Pancreas (tissue), 10 donors: ENCODE measurements at regions not wholly inside any gene's neighbourhood (a gene's known extent, or its start where the extent isn't known, plus 50 kb on each side); places are given as distances from the start of the nearest gene placed in this dataset.
"Not testable (repeated sequence)": the region's sequence is repeated elsewhere in the genome, so short reads cannot be mapped to it uniquely, and the experiment has no call there.

ENCODE experiments used
- ATAC-seq, 4 donors: fragments of 200-7000 bp; cut with Tn5 transposase; one replicate each; pipeline versions ENCODE4 v1.8.0 to v1.9.1; 2020; ENCODE audit warnings: mild to moderate bottlenecking in 4 of 4, moderate library complexity in 4 of 4
- DNase-seq, 6 donors: peaks; one replicate each; pipeline ENCODE4 v3.0.0-alpha.2; 2020
- FAIRE-seq: peaks from 2 replicates; lab custom pipeline; 2012; peaks lifted over from hg19 to GRCh38; lab: Jason Lieb, UNC
- H3K27ac ChIP-seq, 4 donors: fragments of 200-600 bp; sonication (generic); 1 replicate in 3 of 4; 2 replicates in 1 of 4; pipeline versions ENCODE4 v1.5.0 to v1.8.0; 2020
- H3K27me3 ChIP-seq, 4 donors: fragments of 200-600 bp; one replicate each; pipeline ENCODE4 v1.8.0; 2021
- H3K36me3 ChIP-seq, 3 donors: fragments of 200-600 bp; sonication (generic) in 1 of 3; one replicate each; pipeline versions ENCODE4 v1.5.0 to v1.8.0; 2020 to 2021
- H3K4me1 ChIP-seq, 3 donors: fragments of 200-600 bp; one replicate each; pipeline ENCODE4 v1.8.0; 2021
- H3K4me3 ChIP-seq, 4 donors: fragments of 200-600 bp; sonication (generic) in 2 of 4; one replicate each; pipeline versions ENCODE4 v1.5.0 to v1.8.0; 2020 to 2021
- H3K9me3 ChIP-seq, 4 donors: fragments of 200-600 bp; one replicate each; pipeline ENCODE4 v1.8.0; 2021
- WGBS, 2 donors: extraction: QIAGEN DNeasy Blood & Tissue Kit; methylation state at CpG; one replicate each; pipeline ENCODE4 v1.1.7; 2013; 5-methylcytosine and 5-hydroxymethylcytosine counted together
- intact Hi-C, 3 donors: fragments of 100-400 bp; cut with DNase I; formaldehyde crosslinking; loops; one replicate each; pipeline versions ENCODE4 v1.11.1 to v1.14.2; 2022
- TF ChIP-seq, protein P1 (sequence below), 4 donors: fragments of 200-600 bp; sonication (generic) in 3 of 4; IDR thresholded peaks; one replicate each; pipeline versions ENCODE4 v1.5.0 to v1.8.0; 2021; ENCODE audit warnings: antibody characterized with exemption in 4 of 4
- donor health status: healthy with polysubstance abuse.
- donor health status: DM: no; HTN: no; CAD: no; lungs with moderate emphysema.
- donor health status: DM: no; HTN: no; CAD: no.
- donor health status: control.
- donor health status: control.
- donor health status: Bipolar disorder and iron deficiency.
- donor health status: DM: yes; HTN: yes; CAD: no.
- donor health status: DM: no; HTN: no; CAD: no.
- donor health status: DM: no; HTN: no; CAD: no.
- donor health status: DM: yes; HTN: yes; CAD: no.

DNA sequence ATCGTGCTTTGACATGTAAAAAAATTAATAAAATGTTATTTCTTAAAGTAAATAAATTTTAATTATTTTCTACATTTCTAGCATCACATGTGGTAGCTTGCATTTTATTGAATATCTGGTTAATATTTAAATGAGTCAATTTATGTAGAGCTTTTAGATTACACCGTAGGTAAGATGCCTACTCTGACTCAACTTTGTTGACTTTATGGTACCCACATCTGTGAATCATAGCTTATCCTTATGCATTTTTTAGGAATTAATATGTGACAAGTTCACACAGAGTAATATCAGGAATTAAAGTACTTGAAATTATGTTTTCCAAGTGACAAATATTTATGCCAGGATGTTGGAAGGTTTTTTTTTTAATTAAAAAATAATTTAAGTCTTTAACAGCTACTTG, 120.7 kb downstream of the LEPR start:
- H3K27ac ChIP-seq, result no peak overlapping the region
- 68 to 78% methylated on average over 2 of the region's 2 CpGs for WGBS, 2 donors
- no peak for DNase-seq
- H3K36me3 ChIP-seq, result no peaks in the 10 kb centered on the region
- intact Hi-C loops, result no loop called here
- H3K4me3 ChIP-seq, result no peak overlapping the region
- H3K9me3 ChIP-seq, result no peaks in the 10 kb centered on the region
- TF ChIP-seq, protein P1, sequence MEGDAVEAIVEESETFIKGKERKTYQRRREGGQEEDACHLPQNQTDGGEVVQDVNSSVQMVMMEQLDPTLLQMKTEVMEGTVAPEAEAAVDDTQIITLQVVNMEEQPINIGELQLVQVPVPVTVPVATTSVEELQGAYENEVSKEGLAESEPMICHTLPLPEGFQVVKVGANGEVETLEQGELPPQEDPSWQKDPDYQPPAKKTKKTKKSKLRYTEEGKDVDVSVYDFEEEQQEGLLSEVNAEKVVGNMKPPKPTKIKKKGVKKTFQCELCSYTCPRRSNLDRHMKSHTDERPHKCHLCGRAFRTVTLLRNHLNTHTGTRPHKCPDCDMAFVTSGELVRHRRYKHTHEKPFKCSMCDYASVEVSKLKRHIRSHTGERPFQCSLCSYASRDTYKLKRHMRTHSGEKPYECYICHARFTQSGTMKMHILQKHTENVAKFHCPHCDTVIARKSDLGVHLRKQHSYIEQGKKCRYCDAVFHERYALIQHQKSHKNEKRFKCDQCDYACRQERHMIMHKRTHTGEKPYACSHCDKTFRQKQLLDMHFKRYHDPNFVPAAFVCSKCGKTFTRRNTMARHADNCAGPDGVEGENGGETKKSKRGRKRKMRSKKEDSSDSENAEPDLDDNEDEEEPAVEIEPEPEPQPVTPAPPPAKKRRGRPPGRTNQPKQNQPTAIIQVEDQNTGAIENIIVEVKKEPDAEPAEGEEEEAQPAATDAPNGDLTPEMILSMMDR (IDR thresholded peaks at IDR 0.05), result no peak
- FAIRE-seq, result no peak
- ATAC-seq, result no peak
- no peaks in the 10 kb centered on the region for H3K27me3 ChIP-seq
- no peaks in the 10 kb centered on the region for H3K4me1 ChIP-seq

DNA sequence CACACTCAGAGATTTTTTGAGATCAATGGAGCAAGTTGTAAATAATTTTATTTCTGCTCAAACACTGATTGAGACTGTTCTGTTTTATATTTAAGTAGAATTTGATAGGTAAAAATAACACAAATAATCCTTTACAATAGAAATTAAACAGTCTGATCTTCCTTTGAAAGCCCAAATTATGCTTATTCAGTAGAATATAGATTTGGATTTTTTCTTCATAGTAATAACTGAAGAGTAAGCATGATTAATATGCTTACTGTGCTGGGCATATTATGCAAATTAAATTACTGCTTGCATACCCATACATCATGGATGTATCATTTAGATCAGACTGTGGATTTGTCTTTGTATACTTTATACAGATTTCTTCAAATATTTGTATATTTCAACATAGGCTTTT, 121.4 kb downstream of the LEPR start:
- ATAC-seq (no peak), FAIRE-seq (no peak), DNase-seq (no peak)
- intact Hi-C loops, result no loop called here
- no peak overlapping the region for H3K27ac ChIP-seq
- H3K9me3 ChIP-seq, result no peaks in the 10 kb centered on the region
- H3K27me3 ChIP-seq, result no peaks in the 10 kb centered on the region
- no peaks in the 10 kb centered on the region for H3K4me1 ChIP-seq
- TF ChIP-seq, protein P1 (IDR thresholded peaks at IDR 0.05), result no peak
- no peak overlapping the region for H3K4me3 ChIP-seq
- no peaks in the 10 kb centered on the region for H3K36me3 ChIP-seq

DNA sequence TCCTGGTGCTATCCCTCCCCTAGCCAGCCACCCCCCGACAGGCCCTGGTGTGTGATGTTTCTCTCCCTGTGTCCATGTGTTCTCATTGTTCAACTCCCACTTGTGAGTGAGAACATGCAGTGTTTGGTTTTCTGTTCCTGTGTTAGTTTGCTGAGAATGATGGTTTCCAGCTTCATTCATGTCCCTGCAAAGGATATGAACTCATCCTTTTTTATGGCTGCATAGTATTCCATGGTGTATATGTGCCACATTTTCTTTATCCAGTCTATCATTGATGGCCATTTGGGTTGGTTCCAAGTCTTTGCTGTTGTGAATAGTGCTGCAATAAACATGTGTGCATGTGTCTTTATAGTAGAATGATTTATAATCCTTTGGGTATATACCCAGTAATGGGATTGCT, 122.1 kb downstream of the LEPR start:
- H3K4me3 ChIP-seq, DNase-seq, H3K27ac ChIP-seq, H3K27me3 ChIP-seq, FAIRE-seq, H3K36me3 ChIP-seq, intact Hi-C loops, H3K9me3 ChIP-seq, H3K4me1 ChIP-seq, ATAC-seq: not testable (repeated sequence)
- WGBS, 2 donors, result 95 to 97% methylated on average over 1 of the region's 1 CpG

DNA sequence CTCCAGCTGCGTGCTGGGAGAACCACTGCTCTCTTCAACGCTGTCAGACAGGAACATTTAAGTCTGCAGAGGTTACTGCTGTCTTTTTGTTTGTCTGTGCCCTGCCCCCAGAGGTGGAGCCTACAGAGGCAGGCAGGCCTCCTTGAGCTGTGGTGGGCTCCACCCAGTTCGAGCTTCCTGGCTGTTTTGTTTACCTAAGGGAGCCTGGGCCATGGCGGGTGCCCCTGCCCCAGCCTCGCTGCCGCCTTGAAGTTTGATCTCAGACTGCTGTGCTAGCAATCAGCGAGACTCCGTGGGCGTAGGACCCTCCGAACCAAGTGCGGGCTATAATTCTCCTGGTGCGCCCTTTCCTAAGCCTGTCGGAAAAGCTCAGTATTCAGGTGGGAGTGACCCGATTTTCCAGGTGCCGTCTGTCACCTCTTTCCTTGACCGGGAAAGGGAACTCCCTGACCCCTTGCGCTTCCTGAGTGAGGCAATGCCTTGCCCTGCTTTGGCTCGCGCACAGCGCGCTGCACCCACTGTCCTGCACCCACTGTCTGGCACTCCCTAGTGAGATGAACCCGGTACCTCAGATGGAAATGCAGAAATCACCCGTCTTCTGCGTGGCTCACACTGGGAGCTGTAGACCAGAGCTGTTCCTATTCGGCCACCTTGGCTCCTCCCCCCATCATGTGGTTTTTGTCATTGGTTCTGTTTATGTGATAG, 130.0 kb downstream of the LEPR start:
- WGBS, 2 donors, result 60 to 68% methylated on average over 24 to 25 of the region's 25 CpGs
- DNase-seq, result peak in 1 of 6 donors; percentile 22
- ATAC-seq, H3K36me3 ChIP-seq, H3K9me3 ChIP-seq, FAIRE-seq, intact Hi-C loops, H3K27me3 ChIP-seq, H3K27ac ChIP-seq, H3K4me1 ChIP-seq, H3K4me3 ChIP-seq: not testable (repeated sequence)

DNA sequence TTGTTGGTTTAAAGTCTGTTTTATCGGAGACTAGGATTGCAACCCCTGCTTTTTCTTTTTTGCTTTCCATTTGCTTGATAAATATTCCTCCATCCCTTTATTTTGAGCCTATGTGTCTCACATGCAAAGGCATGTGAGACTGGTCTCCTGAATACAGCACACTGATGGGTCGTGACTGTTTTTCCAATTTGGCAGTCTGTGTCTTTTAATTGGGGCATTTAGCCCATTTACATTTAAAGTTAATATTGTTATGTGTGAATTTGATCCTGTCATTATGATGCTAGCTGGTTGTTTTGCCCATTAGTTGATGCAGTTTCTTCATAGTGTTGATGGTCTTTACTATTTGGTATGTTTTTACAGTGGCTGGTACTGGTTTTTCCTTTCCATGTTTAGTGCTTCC, 132.0 kb downstream of the LEPR start:
- DNase-seq, H3K9me3 ChIP-seq, H3K27me3 ChIP-seq, FAIRE-seq, ATAC-seq, H3K4me1 ChIP-seq, H3K4me3 ChIP-seq, intact Hi-C loops, H3K27ac ChIP-seq, H3K36me3 ChIP-seq: not testable (repeated sequence)
- WGBS, 2 donors, result 83% methylated on average over 2 of the region's 2 CpGs

DNA sequence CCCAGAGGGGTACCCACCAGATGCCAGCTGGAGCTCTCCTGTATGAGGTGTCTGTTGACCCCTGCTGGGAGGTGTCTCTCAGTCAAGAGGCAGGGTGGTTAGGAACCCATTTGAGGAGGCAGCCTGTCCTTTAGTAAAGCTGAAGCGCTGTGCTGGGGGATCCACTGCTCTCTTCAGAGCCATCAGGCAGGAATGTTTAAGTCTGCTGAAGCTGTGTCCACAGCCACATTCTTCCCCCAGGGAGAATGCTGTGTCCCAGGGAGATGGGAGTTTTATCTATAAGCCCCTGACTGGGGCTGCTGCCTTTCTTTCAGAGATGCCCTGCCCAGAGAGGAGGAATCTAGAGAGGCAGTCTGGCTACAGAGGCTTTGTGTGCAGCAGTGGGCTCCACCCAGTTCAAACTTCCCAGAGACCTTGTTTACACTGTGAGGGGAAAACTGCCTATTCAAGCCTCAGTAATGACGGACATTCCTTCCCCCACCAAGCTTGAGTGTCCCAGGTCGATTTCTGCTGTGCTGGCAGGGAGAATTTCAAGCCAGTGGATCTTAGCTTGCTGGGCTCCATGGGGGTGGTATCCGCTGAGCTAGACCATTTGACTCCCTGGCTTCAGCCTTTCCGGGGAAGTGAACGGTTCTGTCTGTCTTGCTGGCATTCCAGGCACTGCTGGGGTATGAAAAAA, 133.8 kb downstream of the LEPR start:
- H3K4me3 ChIP-seq, H3K9me3 ChIP-seq, H3K27me3 ChIP-seq, ATAC-seq, H3K4me1 ChIP-seq, intact Hi-C loops, H3K36me3 ChIP-seq, DNase-seq, H3K27ac ChIP-seq, FAIRE-seq: not testable (repeated sequence)
- 56% methylated on average over 6 of the region's 6 CpGs for whole genome bisulfite sequencing, 2 donors

DNA sequence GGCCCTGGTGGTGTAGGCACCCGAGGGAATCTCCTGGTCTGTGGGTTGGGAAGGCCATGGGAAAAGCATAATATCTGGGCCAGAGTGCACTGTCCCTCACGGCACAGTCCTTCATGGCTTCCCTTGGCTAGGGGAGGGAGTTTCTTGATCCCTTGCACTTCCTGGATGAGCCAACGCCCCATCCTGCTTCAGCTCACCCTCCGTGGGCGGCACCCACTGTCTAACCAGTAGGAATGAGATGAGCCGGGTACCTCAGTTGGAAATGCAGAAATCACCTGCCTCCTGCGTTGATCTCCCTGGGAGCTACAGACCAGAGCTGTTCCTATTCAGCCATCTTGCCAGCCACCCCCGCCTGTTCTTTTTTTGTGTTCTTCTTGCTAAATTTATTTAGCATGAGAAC, 134.4 kb downstream of the LEPR start:
- H3K27ac ChIP-seq, result no peak overlapping the region
- FAIRE-seq, result no peak

More for the DNA sequence above, 134.4 kb downstream of the LEPR start:
- WGBS, 2 donors, result 81 to 83% methylated on average over 8 of the region's 8 CpGs
- TF ChIP-seq, protein P1 (IDR thresholded peaks at IDR 0.05), result no peak
- Histone ChIP-seq H3K36me3 (no peaks in the 10 kb centered on the region), H3K4me1 (no peaks in the 10 kb centered on the region), H3K4me3 (no peak overlapping the region), H3K27me3 (no peaks in the 10 kb centered on the region), H3K9me3 (no peaks in the 10 kb centered on the region)
- intact Hi-C loops, result no loop called here
- ATAC-seq (no peak), DNase-seq (no peak)
